HG02763 (cell line): ENCODE measurements at regions not wholly inside any gene's neighbourhood (a gene's known extent, or its start where the extent isn't known, plus 50 kb on each side); places are given as distances from the start of the nearest gene placed in this dataset.

Experiments used
- ATAC-seq: cut with Tn5 transposase; IDR thresholded peaks from one replicate; pipeline ENCODE4 v1.9.1; 2021; ENCODE audit warnings: mild to moderate bottlenecking, moderate library complexity; ENCODE audit not compliant: unreplicated experiment

DNA sequence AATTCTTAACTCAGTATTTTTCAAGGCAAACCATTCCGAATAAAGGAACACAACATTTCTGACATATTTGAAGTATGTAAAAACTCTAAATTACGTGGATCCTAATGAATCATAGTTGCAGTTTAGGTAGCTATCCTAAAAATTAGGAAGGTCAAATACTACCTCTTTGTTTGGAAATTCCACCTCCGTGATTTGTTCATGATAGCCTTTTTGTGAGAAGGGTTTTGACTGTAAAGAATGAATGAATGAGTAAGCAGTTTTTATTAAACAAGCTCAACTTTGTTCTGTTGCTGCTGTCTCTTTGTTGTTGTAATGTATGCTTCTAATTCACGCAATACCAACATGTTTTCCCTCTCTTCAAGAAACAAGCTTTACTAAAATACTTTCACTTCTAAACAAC, 840.4 kb downstream of the USP25 start:
- no peak for ATAC-seq

DNA sequence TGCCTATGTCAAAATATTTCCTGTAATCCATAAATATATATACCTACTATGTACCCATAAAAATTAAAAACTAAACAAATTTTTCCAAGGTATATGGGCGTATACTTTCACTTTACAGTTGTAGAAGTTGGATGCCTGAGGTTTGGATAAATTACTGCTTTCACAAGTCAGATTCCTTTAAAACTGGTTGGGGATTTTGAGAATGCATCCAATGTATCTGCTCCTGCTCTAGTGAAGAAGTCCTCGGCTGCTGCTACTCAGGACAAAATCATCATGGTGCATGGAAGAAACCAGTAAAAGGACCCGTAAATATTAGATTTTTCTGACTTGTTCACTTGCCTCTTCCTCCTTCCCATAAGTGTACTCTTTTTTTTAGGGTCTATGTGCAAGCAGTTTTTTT, 841.1 kb downstream of the USP25 start:
- ATAC-seq, result no peak

GRCh38 chr21:16571594-16571993, 841.8 kb downstream of the USP25 start:
- no peak for ATAC-seq

DNA sequence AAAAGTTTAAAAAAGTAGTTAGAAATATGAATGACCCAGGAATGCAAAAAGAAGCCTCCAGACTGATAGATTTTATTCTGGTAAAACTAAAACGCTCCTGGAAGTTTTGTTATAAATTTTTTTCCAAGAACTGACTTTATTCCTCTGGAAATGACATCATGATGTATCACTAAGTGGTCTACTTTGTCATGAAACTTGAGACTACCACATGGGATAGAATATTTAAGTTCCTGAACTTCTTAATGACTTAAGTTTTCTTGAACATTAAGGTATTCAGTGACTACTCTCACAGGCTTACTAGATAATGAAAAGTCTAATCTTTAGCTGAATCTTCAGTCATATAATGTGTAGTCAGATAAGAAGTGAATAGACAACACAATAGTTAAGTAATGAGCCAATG, 842.2 kb downstream of the USP25 start:
- no peak for ATAC-seq

DNA sequence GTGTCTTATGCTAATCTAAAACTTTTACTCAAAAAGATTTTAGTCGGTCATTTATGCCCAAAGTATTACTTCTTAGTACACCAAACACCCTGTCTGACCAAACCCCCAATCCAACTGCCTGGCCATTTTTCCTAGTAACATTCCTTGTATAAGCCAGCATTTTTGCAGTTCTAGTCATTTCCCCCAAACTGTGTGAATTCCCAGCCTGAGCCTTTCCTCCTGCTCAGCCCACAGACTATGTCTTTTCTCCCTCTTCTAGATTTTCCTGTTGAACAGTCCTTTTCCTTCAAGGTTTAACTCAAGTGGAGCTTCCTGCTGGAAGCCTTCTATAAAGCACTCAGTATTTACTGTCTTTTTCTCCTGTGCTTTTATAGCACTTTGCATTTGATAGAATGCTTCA, 843.8 kb downstream of the USP25 start:
- ATAC-seq, result no peak

DNA sequence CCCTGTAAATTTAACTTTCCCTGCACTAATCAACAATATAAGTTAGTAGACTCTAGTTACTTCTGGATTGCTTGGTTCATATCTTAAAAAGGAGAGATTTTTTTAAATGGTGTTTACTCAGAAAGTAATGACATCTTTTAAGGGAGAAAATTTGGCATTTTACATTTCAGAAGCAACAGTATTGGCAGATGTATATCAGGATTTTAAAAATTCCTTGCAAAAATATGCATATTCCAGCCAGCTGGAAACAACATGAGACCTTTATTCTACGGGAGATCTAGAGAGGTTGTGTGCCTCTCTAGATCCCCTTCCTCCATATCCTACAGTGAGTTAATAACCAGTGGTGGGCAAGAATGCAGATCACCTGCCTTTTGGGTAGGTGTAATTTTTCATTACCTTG, 848.2 kb downstream of the USP25 start:
- no peak for ATAC-seq

- no peak for ATAC-seq
Observed at GRCh38 chr21:16578912-16579311, 849.1 kb downstream of the USP25 start.

DNA sequence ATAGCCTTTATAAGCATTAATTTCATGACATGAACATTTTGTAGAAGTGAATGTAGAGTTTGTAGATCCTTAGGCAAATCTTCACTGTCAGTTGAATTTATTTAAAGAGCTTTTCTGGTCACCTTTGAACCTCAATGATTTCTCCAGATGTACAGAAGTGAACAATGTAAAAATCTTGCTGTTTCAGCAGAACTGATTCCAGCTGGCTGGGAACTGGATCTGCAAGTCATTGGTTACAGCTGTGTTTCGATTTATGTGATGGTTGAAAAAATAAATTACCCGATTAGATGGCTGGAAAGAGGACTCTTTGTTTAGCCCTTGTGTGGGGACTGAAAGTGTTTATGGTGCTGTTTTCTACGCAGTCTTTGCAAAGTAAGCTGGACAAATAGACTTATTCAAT, 849.8 kb downstream of the USP25 start:
- no peak for ATAC-seq

DNA sequence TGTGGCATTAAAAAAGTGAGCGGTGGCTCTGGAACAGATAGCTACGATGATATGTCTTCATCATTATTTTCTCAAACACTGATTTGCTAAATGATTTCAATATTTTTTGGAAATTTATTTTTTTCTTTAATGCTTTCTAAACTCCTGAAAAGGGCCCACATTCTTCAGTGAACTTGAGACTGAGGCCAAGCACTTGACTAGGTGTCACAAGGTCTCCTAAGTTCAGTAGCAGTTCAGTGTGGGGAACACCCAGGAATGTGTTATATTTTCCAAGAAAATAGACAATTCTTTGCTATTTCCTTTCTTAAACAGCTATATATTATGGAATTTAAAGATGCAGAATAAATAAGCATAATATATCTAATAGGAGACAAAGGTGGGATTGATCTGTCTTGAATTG, 850.9 kb downstream of the USP25 start:
- no peak for ATAC-seq

- ATAC-seq, result no peak
Observed at GRCh38 chr21:16583556-16583955, 853.8 kb downstream of the USP25 start.

GRCh38 chr21:16584756-16585155, 855.0 kb downstream of the USP25 start:
- no peak for ATAC-seq

DNA sequence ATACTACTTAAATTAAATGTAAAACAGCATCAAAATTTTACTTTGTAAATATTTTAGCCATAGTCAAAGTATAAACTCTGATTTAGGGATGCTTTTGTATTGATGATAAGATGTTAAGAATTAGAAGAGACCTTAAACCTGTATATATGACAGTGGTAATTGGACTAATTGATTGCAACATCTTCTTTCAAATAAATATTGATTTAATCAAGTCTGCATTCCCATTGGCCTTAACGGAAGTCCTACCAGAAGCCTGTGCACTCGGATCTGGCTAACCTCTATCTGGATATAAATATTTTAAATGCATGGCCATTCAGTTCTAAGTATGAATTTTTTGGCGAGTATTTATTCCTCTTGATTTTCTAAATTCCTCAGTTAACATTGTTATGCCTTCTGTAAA, 856.1 kb downstream of the USP25 start:
- no peak for ATAC-seq

- no peak for ATAC-seq
Observed at GRCh38 chr21:16587141-16587581, 857.4 kb downstream of the USP25 start.

DNA sequence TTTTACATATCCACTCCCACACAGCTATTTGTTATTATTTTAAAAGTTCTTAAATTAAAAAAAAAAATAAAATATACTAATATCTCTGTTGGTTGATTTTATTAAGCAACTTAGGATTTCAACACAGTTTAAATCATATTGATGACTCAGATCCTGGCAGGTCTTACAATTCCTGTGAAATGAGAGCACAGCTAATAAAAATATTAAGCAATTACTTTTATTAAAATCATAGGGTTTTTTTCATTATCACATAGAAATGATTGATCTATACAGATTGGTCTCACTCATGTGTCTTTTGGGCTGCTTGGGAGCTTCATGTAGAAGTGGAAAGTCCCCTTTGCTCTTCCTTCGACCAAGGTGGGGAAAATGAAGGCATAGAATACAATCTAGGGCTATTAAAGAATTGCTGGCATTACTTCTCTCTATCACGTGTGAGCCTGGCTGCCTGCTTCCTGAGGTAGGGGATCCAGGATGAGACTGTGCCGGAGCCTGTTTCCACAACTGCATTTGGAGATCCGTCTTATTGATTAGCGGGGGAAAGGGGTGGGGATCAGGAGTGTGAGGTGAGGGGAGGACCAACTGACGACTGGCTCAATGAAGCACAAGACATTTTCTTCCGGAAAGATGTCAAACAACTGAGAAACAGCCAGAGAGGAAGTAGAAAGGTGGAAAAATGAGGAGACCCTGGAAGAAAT, 858.0 kb downstream of the USP25 start:
- ATAC-seq, result no peak

DNA sequence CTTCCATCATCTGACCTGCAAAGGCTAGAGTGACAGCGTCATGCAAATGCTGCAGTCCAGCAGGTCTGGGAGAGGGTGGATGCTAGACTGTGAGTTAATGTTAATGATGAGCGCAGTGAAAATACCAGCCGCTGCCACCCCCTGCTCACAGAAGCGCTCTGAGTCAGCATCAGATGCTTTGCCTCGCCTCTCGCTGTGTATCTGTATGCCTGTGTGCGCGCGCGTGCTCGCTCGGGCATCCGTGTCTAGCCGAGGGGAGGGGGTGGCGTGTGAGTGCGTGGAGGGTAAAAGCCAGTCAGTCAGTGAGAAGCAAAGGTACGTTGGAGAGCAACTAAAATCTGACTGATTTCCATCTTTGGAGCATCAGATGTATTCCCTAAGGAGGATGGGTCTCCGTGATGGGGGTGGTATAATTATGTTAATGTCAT, 858.7 kb downstream of the USP25 start:
- ATAC-seq, result no peak

GRCh38 chr21:16589006-16589898, 859.5 kb downstream of the USP25 start:
- ATAC-seq, result no peak

- ATAC-seq, result no peak
Observed at GRCh38 chr21:16590186-16590585, 860.4 kb downstream of the USP25 start.

GRCh38 chr21:16590641-16591292, 861.0 kb downstream of the USP25 start:
- no peak for ATAC-seq

DNA sequence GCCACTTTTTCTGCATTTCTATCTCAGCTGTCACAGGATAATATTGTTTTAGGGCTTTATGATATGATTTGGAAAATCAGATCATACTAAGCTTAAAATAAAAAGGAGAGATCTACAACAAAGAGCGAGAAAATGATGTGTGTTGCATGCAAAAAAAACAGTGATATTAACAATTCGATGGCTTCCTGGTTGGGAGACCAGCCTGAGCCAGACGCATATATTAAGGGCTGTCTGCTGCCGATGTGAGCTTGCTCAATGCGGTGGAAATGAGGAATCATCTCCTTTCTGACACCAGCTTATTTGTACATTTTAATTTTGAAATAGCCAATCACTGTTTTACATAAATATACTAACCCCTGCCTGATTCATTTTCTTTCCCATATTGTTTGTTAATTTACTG, 862.6 kb downstream of the USP25 start:
- ATAC-seq, result no peak

- no peak for ATAC-seq
Observed at GRCh38 chr21:16594191-16594590, 864.4 kb downstream of the USP25 start.

DNA sequence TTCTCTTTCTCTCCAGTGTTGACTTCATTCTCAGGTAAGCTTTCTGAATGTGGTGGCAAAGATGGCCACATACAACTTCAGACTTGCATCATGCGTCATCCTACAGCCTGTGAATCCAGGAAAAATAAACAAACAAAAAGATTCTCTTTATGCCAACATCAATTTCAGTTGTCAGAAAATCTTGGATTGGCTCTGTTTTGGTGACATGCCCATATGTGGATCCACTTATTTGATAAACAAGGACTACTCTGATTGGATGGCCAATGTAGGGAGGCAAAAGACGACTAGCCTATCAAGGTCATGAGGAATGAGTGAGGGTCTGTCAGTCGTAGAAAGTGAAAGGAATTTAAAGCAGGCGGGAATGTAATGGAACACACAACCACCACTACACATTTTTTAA, 866.6 kb downstream of the USP25 start:
- ATAC-seq, result no peak

- no peak for ATAC-seq
Observed at GRCh38 chr21:16597753-16598152, 868.0 kb downstream of the USP25 start.
